Muscle of leg (tissue), 3 donors: ENCODE measurements at regions not wholly inside any gene's neighbourhood (a gene's known extent, or its start where the extent isn't known, plus 50 kb on each side); places are given as distances from the start of the nearest gene placed in this dataset.

ENCODE experiments used
- DNase-seq: peaks from one replicate; pipeline ENCODE4 v3.0.0; 2013
- H3K27ac ChIP-seq: one replicate; pipeline ENCODE4 v1.5.1; 2013; ENCODE audit warnings: mild to moderate bottlenecking, low read length, control low read depth
- H3K27me3 ChIP-seq: one replicate; pipeline ENCODE4 v1.6.1; 2013; ENCODE audit warnings: low read length; ENCODE audit not compliant: control insufficient read depth, insufficient read depth
- H3K36me3 ChIP-seq: one replicate; pipeline ENCODE4 v1.6.1; 2013; ENCODE audit warnings: low read length; ENCODE audit not compliant: control insufficient read depth, insufficient read depth
- H3K4me1 ChIP-seq: one replicate; pipeline ENCODE4 v1.6.1; 2013; ENCODE audit warnings: low read length; ENCODE audit not compliant: control insufficient read depth, insufficient read depth
- H3K4me3 ChIP-seq: one replicate; pipeline ENCODE4 v1.5.1; 2013; ENCODE audit warnings: low read length, control low read depth
- H3K9me3 ChIP-seq: replicated peaks from 2 replicates; pipeline ENCODE4 v1.6.1; 2013; ENCODE audit warnings: low read depth, low read length; ENCODE audit not compliant: control insufficient read depth
- WGBS: methylation state at CpG from one replicate; pipeline ENCODE4 v1.1.5; 2013; ENCODE audit warnings: missing lambda C conversion rate; ENCODE audit not compliant: insufficient coverage; 5-methylcytosine and 5-hydroxymethylcytosine counted together

DNA sequence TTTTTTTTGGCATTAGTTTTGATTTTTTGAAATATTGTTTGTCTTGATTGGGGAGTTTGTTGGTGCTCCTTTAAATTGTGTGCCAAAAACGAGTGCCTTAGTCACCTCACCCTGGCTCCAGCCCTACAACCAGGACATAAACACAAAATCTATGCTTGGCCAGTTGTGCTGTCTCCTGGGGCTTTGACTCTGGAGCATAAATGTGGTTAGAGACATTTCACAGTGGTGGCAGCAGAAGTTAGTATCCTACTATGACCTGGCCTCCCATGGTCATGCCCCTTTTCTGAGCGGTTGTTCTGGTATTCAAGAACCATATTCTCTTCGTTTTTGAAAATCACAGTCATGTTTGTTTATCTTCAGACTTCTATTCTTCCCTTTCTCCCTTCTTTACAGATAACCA, 70.7 kb upstream of the PSMA6 start:
- no peak for DNase-seq
- 86% methylated on average over 1 of the region's 3 CpGs for WGBS
- Histone ChIP-seq H3K36me3 (no peaks in the 10 kb centered on the region), H3K27me3 (no peaks in the 10 kb centered on the region), H3K9me3 (no peaks in the 10 kb centered on the region), H3K27ac (no peak overlapping the region), H3K4me1 (no peaks in the 10 kb centered on the region), H3K4me3 (no peak overlapping the region)

DNA sequence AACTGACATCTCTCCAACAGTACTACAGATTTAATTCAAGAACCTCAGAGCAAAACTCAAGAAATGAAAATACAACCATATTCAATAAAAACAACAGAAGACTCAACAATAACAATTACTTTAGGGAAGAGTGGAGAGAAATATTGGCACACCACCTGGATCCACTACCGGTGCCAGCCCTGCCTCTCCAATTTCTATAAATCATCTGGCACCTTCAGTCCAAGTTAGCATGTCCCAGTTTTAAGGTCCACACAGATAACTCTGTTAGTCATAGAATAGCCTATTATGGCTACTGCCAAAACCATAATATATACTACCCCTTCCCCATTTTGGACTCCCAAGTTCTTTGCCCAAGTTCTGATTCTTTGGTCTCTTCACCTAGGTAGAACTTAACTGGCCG, 69.9 kb upstream of the PSMA6 start:
- Histone ChIP-seq H3K36me3 (no peaks in the 10 kb centered on the region), H3K27ac (no peak overlapping the region), H3K9me3 (no peaks in the 10 kb centered on the region), H3K4me3 (no peak overlapping the region), H3K27me3 (no peaks in the 10 kb centered on the region), H3K4me1 (no peaks in the 10 kb centered on the region)
- no peak for DNase-seq
- no CpG with 5 or more reads among the region's 2 CpGs for WGBS

DNA sequence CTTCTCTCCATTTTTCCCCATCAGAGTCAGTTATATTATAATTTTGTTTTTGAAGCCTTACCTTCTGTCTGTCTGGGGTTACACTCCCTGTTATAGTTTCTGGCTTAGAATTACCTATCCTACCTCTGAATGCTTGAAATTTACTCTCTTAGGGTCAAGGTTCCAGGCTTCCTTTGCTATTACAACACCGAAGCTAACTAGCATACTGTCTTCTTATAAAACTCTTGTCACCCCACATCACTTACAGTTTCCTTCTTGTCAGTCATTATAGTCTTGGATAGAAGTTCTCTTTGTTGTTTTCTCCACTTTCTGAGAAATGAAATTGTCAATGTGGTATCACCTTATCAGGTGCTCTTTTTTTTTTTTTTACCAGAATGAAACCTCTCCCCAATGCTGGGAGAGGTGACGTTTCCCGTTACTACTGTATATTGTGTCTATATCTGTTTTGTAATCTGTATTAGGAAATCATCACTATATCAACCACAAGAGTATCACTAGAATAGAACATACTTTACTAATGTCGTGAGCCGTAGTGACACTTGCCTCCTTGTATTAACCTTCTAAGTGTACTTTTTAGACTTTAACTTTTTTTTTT, 69.2 kb upstream of the PSMA6 start:
- no peak for DNase-seq
- no peak overlapping the region for H3K27ac ChIP-seq
- H3K4me3 ChIP-seq = no peak overlapping the region
- H3K4me1 ChIP-seq = no peaks in the 10 kb centered on the region
- H3K27me3 ChIP-seq = no peaks in the 10 kb centered on the region
- H3K36me3 ChIP-seq = no peaks in the 10 kb centered on the region
- no peaks in the 10 kb centered on the region for H3K9me3 ChIP-seq
- WGBS = no CpG with 5 or more reads among the region's 5 CpGs

- H3K27ac ChIP-seq = no peak overlapping the region
Measured at GRCh38 chr14:35223927-35224326, 68.3 kb upstream of the PSMA6 start.

DNA sequence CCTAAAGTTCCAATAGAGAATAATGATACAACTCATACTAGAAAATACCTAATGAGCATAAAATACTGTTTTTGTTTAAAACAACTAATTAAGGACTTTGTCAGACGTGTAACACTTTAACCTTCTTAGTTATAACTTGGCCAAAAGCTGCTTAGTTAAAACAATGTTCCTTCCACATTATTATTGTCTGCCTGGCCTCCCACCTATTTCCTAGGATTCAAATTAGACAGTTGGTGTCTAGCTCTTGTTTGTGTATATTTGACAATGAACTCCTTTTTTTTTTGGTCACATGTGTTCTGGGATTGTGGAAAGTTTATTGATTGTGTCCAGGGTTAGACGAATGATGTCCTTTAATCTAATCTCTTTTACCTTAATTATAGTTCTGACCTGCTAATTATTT, 67.6 kb upstream of the PSMA6 start:
- H3K27ac ChIP-seq = no peak overlapping the region
- DNase-seq = no peak
- no peak overlapping the region for H3K4me3 ChIP-seq
- H3K36me3 ChIP-seq = no peaks in the 10 kb centered on the region
- H3K4me1 ChIP-seq = no peaks in the 10 kb centered on the region
- H3K27me3 ChIP-seq = no peaks in the 10 kb centered on the region
- H3K9me3 ChIP-seq = no peaks in the 10 kb centered on the region
- WGBS = no CpG with 5 or more reads among the region's 2 CpGs

More at GRCh38 chr14:35223927-35224326, 68.3 kb upstream of the PSMA6 start:
- Histone ChIP-seq H3K4me1 (no peaks in the 10 kb centered on the region), H3K36me3 (no peaks in the 10 kb centered on the region), H3K9me3 (no peaks in the 10 kb centered on the region), H3K4me3 (no peak overlapping the region), H3K27me3 (no peaks in the 10 kb centered on the region)
- no peak for DNase-seq

DNA sequence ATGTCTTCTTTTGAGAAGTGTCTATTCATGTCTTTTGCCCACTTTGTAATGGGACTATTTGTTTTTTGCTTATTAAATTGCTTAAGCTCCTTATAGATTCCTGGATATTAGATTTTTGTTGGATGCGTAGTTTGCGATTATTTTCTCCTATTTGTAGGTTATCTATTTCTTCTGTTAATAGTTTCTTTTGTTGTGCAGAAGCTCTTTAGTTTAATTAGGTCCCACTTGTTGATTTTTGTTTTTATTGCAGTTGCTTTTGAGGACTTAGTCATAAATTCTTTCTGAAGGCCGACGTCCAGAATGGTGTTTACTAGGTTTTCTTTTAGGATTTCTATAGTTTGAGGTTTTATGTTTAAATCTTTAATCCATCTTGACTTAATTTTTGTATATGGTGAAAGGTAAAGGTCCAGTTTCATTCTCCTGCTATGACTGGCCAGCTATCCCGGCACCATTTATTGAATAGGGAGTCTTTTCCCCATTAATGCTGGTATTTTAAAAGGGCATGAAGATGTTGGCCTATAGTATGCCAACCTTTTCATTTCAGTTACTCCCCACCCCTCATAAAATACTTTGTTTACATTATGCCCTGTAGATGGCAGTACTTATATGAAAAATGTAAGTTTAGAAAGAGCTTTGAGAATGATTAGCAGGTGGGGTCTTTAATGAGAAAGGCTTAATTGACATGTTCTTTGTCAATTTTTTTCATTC, 62.9 kb upstream of the PSMA6 start:
- no CpG with 5 or more reads among the region's 5 CpGs for WGBS
- Histone ChIP-seq H3K4me1 (no peaks in the 10 kb centered on the region), H3K36me3 (no peaks in the 10 kb centered on the region), H3K27me3 (no peaks in the 10 kb centered on the region), H3K9me3 (no peaks in the 10 kb centered on the region), H3K27ac (no peak overlapping the region), H3K4me3 (no peak overlapping the region)
- peak; percentile 27 for DNase-seq

- no peak for DNase-seq
- no CpG with 5 or more reads among the region's 2 CpGs for whole genome bisulfite sequencing
Measured at GRCh38 chr14:35229792-35230089, 62.4 kb upstream of the PSMA6 start.

GRCh38 chr14:35231207-35231760, 60.9 kb upstream of the PSMA6 start:
- H3K4me3 ChIP-seq = no peak overlapping the region
- H3K9me3 ChIP-seq = no peaks in the 10 kb centered on the region
- H3K27ac ChIP-seq = no peak overlapping the region
- no CpG with 5 or more reads among the region's 2 CpGs for WGBS
- no peaks in the 10 kb centered on the region for H3K4me1 ChIP-seq
- H3K36me3 ChIP-seq = no peaks in the 10 kb centered on the region
- no peaks in the 10 kb centered on the region for H3K27me3 ChIP-seq
- peak; percentile 72 for DNase-seq

More at GRCh38 chr14:35229792-35230089, 62.4 kb upstream of the PSMA6 start:
- Histone ChIP-seq H3K9me3 (no peaks in the 10 kb centered on the region), H3K4me1 (no peaks in the 10 kb centered on the region), H3K27ac (no peak overlapping the region), H3K36me3 (no peaks in the 10 kb centered on the region), H3K27me3 (no peaks in the 10 kb centered on the region), H3K4me3 (no peak overlapping the region)

DNA sequence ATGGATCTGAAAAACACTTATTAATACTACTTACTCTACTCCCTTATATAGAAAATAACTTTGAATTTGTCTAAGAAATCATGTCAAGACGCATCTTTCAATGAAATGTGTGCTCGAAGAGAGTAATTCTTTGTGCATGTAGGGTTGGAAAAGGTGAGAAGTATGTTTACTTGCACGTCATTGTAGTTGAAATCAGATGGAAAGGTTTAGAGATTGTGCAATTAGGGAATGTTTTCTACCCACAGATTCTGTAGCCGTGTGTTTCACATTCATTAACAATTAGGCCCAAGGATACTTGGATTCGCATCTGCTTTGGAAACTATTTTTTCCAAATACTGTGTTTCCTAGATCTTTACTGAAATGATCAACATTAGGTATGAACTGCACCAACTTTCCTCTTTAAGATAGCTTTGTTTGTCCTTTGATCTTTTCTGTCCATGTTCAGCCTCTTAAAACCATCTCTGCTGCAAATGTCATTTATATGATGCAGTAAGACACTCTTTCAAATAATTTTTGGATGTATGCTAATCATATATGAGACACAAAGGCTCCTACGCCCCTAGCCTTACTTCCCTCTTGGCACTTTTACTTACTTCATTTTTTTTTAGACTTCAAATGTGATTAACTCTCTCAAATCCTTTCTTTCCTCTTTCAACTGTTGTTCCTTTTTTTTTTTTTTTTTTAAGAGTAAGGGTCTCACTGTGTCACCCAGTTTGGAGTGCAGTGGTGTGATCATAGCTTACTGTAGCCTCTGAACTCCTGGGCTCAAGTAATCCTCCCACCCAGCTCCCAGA, 58.0 kb upstream of the PSMA6 start:
- Histone ChIP-seq H3K9me3 (no peaks in the 10 kb centered on the region), H3K27me3 (no peaks in the 10 kb centered on the region), H3K27ac (no peak overlapping the region), H3K4me3 (no peak overlapping the region), H3K4me1 (no peaks in the 10 kb centered on the region), H3K36me3 (no peaks in the 10 kb centered on the region)
- no CpG with 5 or more reads among the region's 6 CpGs for WGBS
- DNase-seq = no peak

GRCh38 chr14:35235840-35236239, 56.3 kb upstream of the PSMA6 start:
- Histone ChIP-seq H3K4me1 (no peaks in the 10 kb centered on the region), H3K27ac (no peak overlapping the region), H3K9me3 (no peaks in the 10 kb centered on the region), H3K4me3 (no peak overlapping the region), H3K36me3 (no peaks in the 10 kb centered on the region), H3K27me3 (no peaks in the 10 kb centered on the region)
- WGBS = no CpG with 5 or more reads among the region's 3 CpGs
- DNase-seq = no peak
